Transverse colon (tissue), 3 donors: ENCODE measurements at regions not wholly inside any gene's neighbourhood (a gene's known extent, or its start where the extent isn't known, plus 50 kb on each side); places are given as distances from the start of the nearest gene placed in this dataset.

Experiments used
- EP300 ChIP-seq: sonication (generic); formaldehyde crosslinking; IDR thresholded peaks from one replicate; pipeline ENCODE4 v1.6.1; 2017; ENCODE audit warnings: antibody characterized with exemption, low read depth
- TF ChIP-seq, protein P1 (sequence below), 5 experiments: fragments of 200-600 bp in 3 of 5; fragments of 450-650 bp in 2 of 5; sonication (generic) in 3 of 5; IDR thresholded peaks; 1 replicate in 2 of 5; 2 replicates in 3 of 5; pipeline ENCODE4 v1.5.1; 2016 to 2017; ENCODE audit warnings: antibody characterized with exemption in 5 of 5, inconsistent platforms in 3 of 5, mild to moderate bottlenecking in 2 of 5, moderate library complexity in 1 of 5

DNA sequence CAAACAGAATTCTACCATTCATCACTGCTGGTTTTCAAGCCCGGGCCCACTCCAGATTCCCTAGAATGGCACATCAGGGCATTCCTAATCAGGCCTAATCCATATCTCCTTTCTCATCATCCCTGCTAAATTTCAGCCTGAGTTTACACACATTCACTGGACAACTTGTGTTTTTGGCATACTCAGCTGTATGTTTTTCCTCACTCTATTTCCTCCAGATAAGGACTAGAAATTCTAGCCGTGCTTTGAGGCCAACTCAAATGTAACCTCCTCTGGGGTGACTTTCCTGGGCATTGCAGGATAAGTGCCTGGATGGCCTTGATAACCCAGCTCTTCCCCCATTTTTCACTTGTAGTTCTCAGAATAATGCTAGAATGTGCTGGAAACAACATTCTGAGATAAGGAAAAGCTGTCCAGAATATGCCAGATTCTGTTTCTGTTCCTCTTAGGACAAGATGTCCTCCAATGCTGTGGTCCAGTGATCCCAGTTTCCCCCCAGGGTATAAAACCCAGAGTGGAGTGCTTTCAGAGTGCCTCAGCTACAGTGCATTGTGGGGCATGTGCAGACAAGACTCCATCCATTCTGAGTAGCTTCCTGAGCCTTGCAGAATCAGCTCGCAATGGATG lies 66.9 kb upstream of the CLDN10 start:
- TF ChIP-seq EP300, result no peak
- TF ChIP-seq, protein P1, sequence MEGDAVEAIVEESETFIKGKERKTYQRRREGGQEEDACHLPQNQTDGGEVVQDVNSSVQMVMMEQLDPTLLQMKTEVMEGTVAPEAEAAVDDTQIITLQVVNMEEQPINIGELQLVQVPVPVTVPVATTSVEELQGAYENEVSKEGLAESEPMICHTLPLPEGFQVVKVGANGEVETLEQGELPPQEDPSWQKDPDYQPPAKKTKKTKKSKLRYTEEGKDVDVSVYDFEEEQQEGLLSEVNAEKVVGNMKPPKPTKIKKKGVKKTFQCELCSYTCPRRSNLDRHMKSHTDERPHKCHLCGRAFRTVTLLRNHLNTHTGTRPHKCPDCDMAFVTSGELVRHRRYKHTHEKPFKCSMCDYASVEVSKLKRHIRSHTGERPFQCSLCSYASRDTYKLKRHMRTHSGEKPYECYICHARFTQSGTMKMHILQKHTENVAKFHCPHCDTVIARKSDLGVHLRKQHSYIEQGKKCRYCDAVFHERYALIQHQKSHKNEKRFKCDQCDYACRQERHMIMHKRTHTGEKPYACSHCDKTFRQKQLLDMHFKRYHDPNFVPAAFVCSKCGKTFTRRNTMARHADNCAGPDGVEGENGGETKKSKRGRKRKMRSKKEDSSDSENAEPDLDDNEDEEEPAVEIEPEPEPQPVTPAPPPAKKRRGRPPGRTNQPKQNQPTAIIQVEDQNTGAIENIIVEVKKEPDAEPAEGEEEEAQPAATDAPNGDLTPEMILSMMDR (IDR thresholded peaks at IDR 0.05), result no peak
